ENCODE measurements at regions not wholly inside any gene's neighbourhood (a gene's known extent, or its start where the extent isn't known, plus 50 kb on each side); places are given as distances from the start of the nearest gene placed in this dataset.

DNA sequence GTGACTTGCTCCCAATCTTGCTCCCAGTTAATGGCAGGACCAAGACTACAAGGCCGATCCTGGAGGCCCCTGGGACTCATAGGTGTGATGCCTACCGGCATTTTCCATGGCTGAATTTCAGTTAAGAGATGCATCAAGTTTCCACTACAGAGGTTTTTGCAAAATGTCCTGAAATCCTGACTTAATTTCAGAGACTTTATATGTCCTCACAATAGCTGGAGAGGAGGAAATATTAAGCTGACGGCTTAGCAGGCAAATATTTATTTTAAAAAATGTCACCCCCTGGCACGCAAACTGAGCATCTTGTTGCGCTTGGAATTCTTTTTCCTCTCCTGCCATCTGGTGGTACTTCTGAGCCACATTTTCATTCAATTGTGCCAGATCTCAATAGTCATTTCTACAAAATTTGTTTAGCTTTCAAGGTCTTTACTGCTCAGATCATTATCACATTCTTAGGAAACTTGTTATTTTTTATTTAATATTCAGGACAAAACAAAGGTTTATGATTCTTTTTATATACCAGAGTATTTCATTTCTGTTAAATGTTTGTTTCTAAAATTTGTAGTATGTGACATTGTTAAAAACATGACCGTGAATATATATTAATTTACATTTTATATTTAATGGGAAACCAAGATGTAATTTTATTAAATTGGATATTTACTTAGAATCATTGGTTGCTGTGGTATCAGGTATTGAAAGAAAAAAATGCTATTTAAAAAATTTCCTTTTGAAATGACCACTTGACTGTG lies 189.2 kb upstream of the THRB start:
- CTCF ChIA-PET: interaction anchor here (0.7 to 4.0 kb wide), 10 partner anchors 8 to 911 kb away, joined by 3 to 37 read pairs (median 4); no protein-coding TSS in a partner anchor
- TF ChIP-seq, protein P1, sequence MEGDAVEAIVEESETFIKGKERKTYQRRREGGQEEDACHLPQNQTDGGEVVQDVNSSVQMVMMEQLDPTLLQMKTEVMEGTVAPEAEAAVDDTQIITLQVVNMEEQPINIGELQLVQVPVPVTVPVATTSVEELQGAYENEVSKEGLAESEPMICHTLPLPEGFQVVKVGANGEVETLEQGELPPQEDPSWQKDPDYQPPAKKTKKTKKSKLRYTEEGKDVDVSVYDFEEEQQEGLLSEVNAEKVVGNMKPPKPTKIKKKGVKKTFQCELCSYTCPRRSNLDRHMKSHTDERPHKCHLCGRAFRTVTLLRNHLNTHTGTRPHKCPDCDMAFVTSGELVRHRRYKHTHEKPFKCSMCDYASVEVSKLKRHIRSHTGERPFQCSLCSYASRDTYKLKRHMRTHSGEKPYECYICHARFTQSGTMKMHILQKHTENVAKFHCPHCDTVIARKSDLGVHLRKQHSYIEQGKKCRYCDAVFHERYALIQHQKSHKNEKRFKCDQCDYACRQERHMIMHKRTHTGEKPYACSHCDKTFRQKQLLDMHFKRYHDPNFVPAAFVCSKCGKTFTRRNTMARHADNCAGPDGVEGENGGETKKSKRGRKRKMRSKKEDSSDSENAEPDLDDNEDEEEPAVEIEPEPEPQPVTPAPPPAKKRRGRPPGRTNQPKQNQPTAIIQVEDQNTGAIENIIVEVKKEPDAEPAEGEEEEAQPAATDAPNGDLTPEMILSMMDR (IDR thresholded peaks at IDR 0.05; ENCODE audit: insufficient read depth, low read length, missing control alignments): peak; percentile 44
- POLR2A ChIA-PET: no interaction called here
- H3K4me3 ChIP-seq (ENCODE audit: low read depth, low read length): no peak overlapping the region
- DNase-seq (ENCODE audit: low read depth, low spot score): no peak

DNA sequence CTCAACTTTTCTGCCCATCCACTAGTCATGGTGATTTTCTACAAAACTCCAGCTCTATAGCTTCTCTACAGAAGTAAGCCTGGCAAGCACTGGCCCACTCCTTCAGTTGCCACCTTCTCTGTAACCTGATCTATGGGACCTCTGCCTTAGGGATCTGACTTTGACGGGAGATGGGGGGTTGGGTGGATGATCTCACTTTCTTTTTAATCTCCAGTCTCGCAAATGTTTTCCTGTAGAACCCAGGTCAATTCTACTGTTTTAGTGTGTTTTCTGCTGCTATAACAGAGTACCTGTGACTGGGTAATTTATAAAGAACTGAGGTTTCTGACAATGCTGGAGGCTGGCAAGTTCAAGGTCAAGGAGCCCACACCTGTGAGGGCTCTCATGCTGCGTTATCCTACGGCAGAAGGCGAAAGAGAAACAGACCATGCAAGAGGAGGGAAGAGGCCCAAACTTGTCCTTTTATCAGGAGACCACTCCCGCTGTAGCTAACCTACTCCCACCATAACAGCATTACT lies 189.9 kb upstream of the THRB start:
- no peak overlapping the region for H3K4me3 ChIP-seq (ENCODE audit: low read depth, low read length)
- DNase-seq (ENCODE audit: low read depth, low spot score): no peak
- CTCF ChIA-PET: interaction anchor here (0.8 to 3.2 kb wide), 5 partner anchors 9 to 687 kb away, joined by 4 to 37 read pairs (median 4); no protein-coding TSS in a partner anchor

DNA sequence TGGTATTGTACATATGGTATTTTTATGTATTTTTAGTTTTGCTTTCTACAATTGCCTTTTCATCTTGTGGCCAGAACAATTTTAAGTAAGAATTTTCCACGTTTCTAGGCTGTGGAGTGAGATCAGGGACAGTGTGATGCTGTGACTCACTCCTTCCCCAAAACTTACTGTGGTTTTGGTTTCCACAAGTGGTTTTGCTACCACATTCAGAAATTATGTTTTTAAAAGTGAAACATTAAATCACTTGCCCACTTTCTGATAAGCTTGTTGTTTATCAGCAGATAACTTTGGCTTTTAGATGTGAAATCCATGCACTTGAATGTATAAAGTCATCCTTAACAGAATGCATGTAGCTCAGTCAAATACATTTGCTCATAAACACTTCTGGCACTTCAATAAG lies 192.2 kb upstream of the THRB start:
- no peak overlapping the region for H3K4me3 ChIP-seq (ENCODE audit: low read depth, low read length)
- DNase-seq (ENCODE audit: low read depth, low spot score): no peak
- ChIA-PET POLR2A (no interaction called here), CTCF (no interaction called here)
- TF ChIP-seq, protein P1 (IDR thresholded peaks at IDR 0.05; ENCODE audit: insufficient read depth, low read length, missing control alignments): no peak

More for the DNA sequence above, 189.9 kb upstream of the THRB start:
- TF ChIP-seq, protein P1 (IDR thresholded peaks at IDR 0.05; ENCODE audit: insufficient read depth, low read length, missing control alignments): no peak
- POLR2A ChIA-PET: no interaction called here

- H3K4me3 ChIP-seq (ENCODE audit: low read depth, low read length): no peak overlapping the region
- TF ChIP-seq, protein P1 (IDR thresholded peaks at IDR 0.05; ENCODE audit: insufficient read depth, low read length, missing control alignments): no peak
- POLR2A ChIA-PET: no interaction called here
- CTCF ChIA-PET: interaction anchor here (1.3 kb wide), 1 partner anchor 9 kb away, joined by 3 read pairs; no protein-coding TSS in a partner anchor
- no peak for DNase-seq (ENCODE audit: low read depth, low spot score)
Measured at GRCh38 chr3:24687671-24688070, 193.0 kb upstream of the THRB start.

GRCh38 chr3:24688446-24689148 lies 193.9 kb upstream of the THRB start:
- no peak overlapping the region for H3K4me3 ChIP-seq (ENCODE audit: low read depth, low read length)
- DNase-seq (ENCODE audit: low read depth, low spot score): no peak
- ChIA-PET CTCF (interaction anchor here (0.5 to 1.3 kb wide), 4 partner anchors 8 to 701 kb away, joined by 3 read pairs; no protein-coding TSS in a partner anchor), POLR2A (no interaction called here)
- TF ChIP-seq, protein P1 (IDR thresholded peaks at IDR 0.05; ENCODE audit: insufficient read depth, low read length, missing control alignments): no peak

DNA sequence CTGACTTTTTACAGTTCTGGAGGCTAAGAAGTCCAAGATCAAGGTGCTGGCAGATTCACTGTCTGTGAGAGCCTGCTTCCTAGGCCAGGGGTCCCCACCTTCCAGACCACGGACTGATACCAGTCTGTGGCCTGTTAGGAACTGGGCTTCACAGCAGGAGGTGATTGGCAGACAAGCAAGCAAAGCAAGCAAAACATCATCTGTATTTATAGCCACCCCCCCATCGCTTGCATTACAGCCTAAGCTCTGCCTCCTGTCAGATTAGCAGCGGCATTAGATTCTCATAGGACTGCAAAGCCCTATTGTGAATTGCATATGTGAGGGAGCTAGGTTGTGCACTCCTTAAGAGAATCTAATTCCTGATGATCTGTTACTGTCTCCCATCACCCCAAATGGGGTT lies 194.7 kb upstream of the THRB start:
- ChIA-PET POLR2A (no interaction called here), CTCF (interaction anchor here (1.1 to 1.2 kb wide), 2 partner anchors 9 to 690 kb away, joined by 3 read pairs; no protein-coding TSS in a partner anchor)
- no peak for DNase-seq (ENCODE audit: low read depth, low spot score)
- H3K4me3 ChIP-seq (ENCODE audit: low read depth, low read length): no peak overlapping the region
- TF ChIP-seq, protein P1 (IDR thresholded peaks at IDR 0.05; ENCODE audit: insufficient read depth, low read length, missing control alignments): no peak

All from AG04449 (cell line).